HL-60 (cell line): ENCODE measurements at regions not wholly inside any gene's neighbourhood (a gene's known extent, or its start where the extent isn't known, plus 50 kb on each side); places are given as distances from the start of the nearest gene placed in this dataset.

ENCODE experiments used
- DNase-seq, 2 experiments: peaks; one replicate each; pipeline ENCODE4 v3.0.0-alpha.2; 2010 to 2020; ENCODE audit warnings: low read depth in 1 of 2, low spot score in 1 of 2
- H3K27ac ChIP-seq: fragments of 250-450 bp; sonication (Bioruptor Pico); replicated peaks from 2 replicates; pipeline ENCODE4 v1.5.1; 2020; ENCODE audit warnings: mild to moderate bottlenecking, moderate library complexity
- H3K27me3 ChIP-seq: fragments of 250-450 bp; sonication (Bioruptor Pico); 2 replicates; pipeline ENCODE4 v1.5.1; 2021; ENCODE audit warnings: mild to moderate bottlenecking, moderate library complexity; ENCODE audit not compliant: insufficient read depth, poor library complexity, severe bottlenecking
- H3K4me3 ChIP-seq: replicated peaks from 2 replicates; pipeline ENCODE4 v1.5.1; 2011; ENCODE audit warnings: mild to moderate bottlenecking, control low read depth, low read length; ENCODE audit not compliant: insufficient read depth
- CTCF ChIP-seq: IDR thresholded peaks from one replicate; pipeline ENCODE4 v1.5.1; 2011; ENCODE audit warnings: low read length, control low read depth, inconsistent platforms; ENCODE audit not compliant: insufficient read depth
- GABPA ChIP-seq: IDR thresholded peaks from 2 replicates; pipeline ENCODE4 v1.6.1; 2012; ENCODE audit warnings: low read depth
- POLR2AphosphoS5 ChIP-seq: IDR thresholded peaks from 2 replicates; pipeline ENCODE4 v1.6.1; 2012; ENCODE audit warnings: low read depth
- REST ChIP-seq: IDR thresholded peaks from 2 replicates; pipeline ENCODE4 v1.6.1; 2012; ENCODE audit warnings: low read depth; ENCODE audit not compliant: insufficient replicate concordance
- SPI1 ChIP-seq: IDR thresholded peaks from 2 replicates; pipeline ENCODE4 v1.6.1; 2012; ENCODE audit warnings: low read depth, mild to moderate bottlenecking, borderline replicate concordance

- TF ChIP-seq GABPA (no peak), CTCF (no peak), SPI1 (no peak), POLR2AphosphoS5 (no peak), REST (no peak)
- Histone ChIP-seq H3K27ac (no peak overlapping the region), H3K4me3 (no peak overlapping the region), H3K27me3 (no peaks in the 10 kb centered on the region)
- DNase-seq: no peak
Observed at GRCh38 chr2:194086129-194086528, 1570.9 kb upstream of the SLC39A10 start.

GRCh38 chr2:194079989-194080388 is 1577.0 kb upstream of the SLC39A10 start:
- TF ChIP-seq POLR2AphosphoS5 (no peak), CTCF (no peak), REST (no peak), SPI1 (no peak), GABPA (no peak)
- no peak overlapping the region for H3K4me3 ChIP-seq
- H3K27ac ChIP-seq: no peak overlapping the region
- no peak for DNase-seq
- no peaks in the 10 kb centered on the region for H3K27me3 ChIP-seq

DNA sequence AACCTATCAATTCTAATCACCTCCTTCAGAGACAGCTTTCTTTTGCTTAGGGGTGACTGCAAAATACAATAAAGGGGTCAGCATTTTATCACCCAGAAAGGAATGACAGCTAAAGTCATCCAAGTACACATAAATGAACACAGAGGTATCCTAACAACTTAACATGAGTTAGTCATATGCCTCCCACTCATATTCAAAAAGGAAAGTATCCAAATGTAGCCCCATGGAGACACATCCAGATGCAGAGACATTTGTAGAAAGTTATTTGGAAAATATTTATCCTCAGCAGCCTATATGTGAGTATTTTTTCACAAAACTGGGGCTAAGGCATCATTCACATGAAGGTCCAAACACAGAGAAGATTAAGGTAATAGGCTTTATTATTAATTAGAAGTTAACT is 1579.7 kb upstream of the SLC39A10 start:
- TF ChIP-seq GABPA: no peak
- no peak for TF ChIP-seq CTCF
- TF ChIP-seq POLR2AphosphoS5: no peak
- TF ChIP-seq SPI1: no peak
- TF ChIP-seq REST: no peak
- no peak for DNase-seq
- no peak overlapping the region for H3K27ac ChIP-seq
- H3K4me3 ChIP-seq: no peak overlapping the region
- no peaks in the 10 kb centered on the region for H3K27me3 ChIP-seq
